GM23338 (cell line): ENCODE measurements at regions not wholly inside any gene's neighbourhood (a gene's known extent, or its start where the extent isn't known, plus 50 kb on each side); places are given as distances from the start of the nearest gene placed in this dataset.

Source experiments
- ATAC-seq: fragments of 200-7000 bp; cut with Tn5 transposase; 3 replicates; pipeline ENCODE4 v1.9.1; 2020
- DNase-seq: peaks from one replicate; pipeline ENCODE4 v3.0.0-alpha.2; 2015; ENCODE audit warnings: low spot score
- H2AFZ ChIP-seq: fragments of 200-600 bp; sonication (generic); 2 replicates; pipeline ENCODE4 v1.8.0; 2016; ENCODE audit warnings: antibody characterized with exemption, mild to moderate bottlenecking, moderate library complexity
- H3F3A ChIP-seq: fragments of 200-600 bp; sonication (generic); replicated peaks from 2 replicates; pipeline ENCODE4 v1.8.0; 2017; ENCODE audit warnings: antibody characterized with exemption, mixed run types, low read depth
- H3K27ac ChIP-seq: fragments of 200-600 bp; sonication (generic); 2 replicates; pipeline ENCODE4 v1.6.1; 2016; ENCODE audit warnings: low read depth
- H3K27me3 ChIP-seq: fragments of 200-600 bp; sonication (generic); 2 replicates; pipeline ENCODE4 v1.8.0; 2016; ENCODE audit warnings: mild to moderate bottlenecking, mixed run types, moderate library complexity; ENCODE audit not compliant: insufficient read depth
- H3K36me3 ChIP-seq: fragments of 200-600 bp; sonication (generic); 2 replicates; pipeline ENCODE4 v1.8.0; 2016; ENCODE audit warnings: mild to moderate bottlenecking; ENCODE audit not compliant: insufficient read depth
- H3K4me1 ChIP-seq: fragments of 200-600 bp; sonication (generic); 2 replicates; pipeline ENCODE4 v1.8.0; 2016; ENCODE audit warnings: mild to moderate bottlenecking, moderate library complexity; ENCODE audit not compliant: insufficient read depth
- H3K4me2 ChIP-seq: fragments of 200-600 bp; sonication (generic); 2 replicates; pipeline ENCODE4 v1.7.1; 2017; ENCODE audit warnings: mixed run types
- H3K4me3 ChIP-seq: fragments of 200-600 bp; sonication (generic); 2 replicates; pipeline ENCODE4 v1.6.1; 2016; ENCODE audit warnings: mixed run types
- H3K79me2 ChIP-seq: fragments of 200-600 bp; sonication (generic); replicated peaks from 2 replicates; pipeline ENCODE4 v1.8.0; 2017; ENCODE audit warnings: mild to moderate bottlenecking; ENCODE audit not compliant: insufficient read depth
- H3K9me2 ChIP-seq: fragments of 200-600 bp; sonication (generic); 2 replicates; pipeline ENCODE4 v1.8.0; 2017; ENCODE audit not compliant: insufficient read depth
- H4K20me1 ChIP-seq: fragments of 200-600 bp; sonication (generic); replicated peaks from 2 replicates; pipeline ENCODE4 v1.8.0; 2017; ENCODE audit warnings: mild to moderate bottlenecking; ENCODE audit not compliant: insufficient read depth
- H3K27ac Mint-ChIP-seq: 2 replicates; pipeline ENCODE4 v1.8.0; 2020; ENCODE audit warnings: inconsistent platforms, mild to moderate bottlenecking, moderate library complexity, mixed read lengths
- H3K27me3 Mint-ChIP-seq: 3 replicates; pipeline ENCODE4 v1.8.0; 2022; ENCODE audit warnings: low read depth, mild to moderate bottlenecking, moderate library complexity, mixed read lengths, inconsistent platforms; ENCODE audit not compliant: insufficient read depth, poor library complexity
- H3K36me3 Mint-ChIP-seq: 3 replicates; pipeline ENCODE4 v1.8.0; 2021; ENCODE audit warnings: low read depth, mild to moderate bottlenecking, inconsistent platforms, moderate library complexity, mixed read lengths
- H3K4me1 Mint-ChIP-seq: 3 replicates; pipeline ENCODE4 v1.8.0; 2020; ENCODE audit warnings: mild to moderate bottlenecking, inconsistent platforms, mixed read lengths
- H3K4me3 Mint-ChIP-seq: 3 replicates; pipeline ENCODE4 v1.8.0; 2021; ENCODE audit warnings: moderate library complexity, mild to moderate bottlenecking, inconsistent platforms, mixed read lengths
- H3K9me3 Mint-ChIP-seq: 3 replicates; pipeline ENCODE4 v1.8.0; 2020; ENCODE audit warnings: moderate library complexity, mild to moderate bottlenecking, inconsistent platforms, mixed read lengths
- CREB1 ChIP-seq: fragments of 250-450 bp; sonication (Bioruptor Pico); IDR thresholded peaks from 2 replicates; pipeline ENCODE4 v1.5.0; 2020; ENCODE audit warnings: low read depth, mild to moderate bottlenecking, moderate library complexity
- EZH2 ChIP-seq: fragments of 200-600 bp; sonication (generic); IDR thresholded peaks from one replicate; pipeline ENCODE4 v1.8.0; 2017; ENCODE audit warnings: antibody characterized with exemption, mild to moderate bottlenecking, low read depth; ENCODE audit not compliant: unreplicated experiment
- EZH2phosphoT487 ChIP-seq: fragments of 200-600 bp; sonication (generic); IDR thresholded peaks from one replicate; pipeline ENCODE4 v1.8.1; 2018; ENCODE audit warnings: antibody characterized with exemption; ENCODE audit not compliant: unreplicated experiment
- JUNB ChIP-seq: IDR thresholded peaks from one replicate; pipeline ENCODE4 v1.6.1; 2016; ENCODE audit warnings: antibody characterized with exemption; ENCODE audit not compliant: unreplicated experiment
- NANOG ChIP-seq: IDR thresholded peaks from 2 replicates; pipeline ENCODE4 v1.6.1; 2016; ENCODE audit warnings: antibody characterized with exemption, borderline replicate concordance
- POLR2AphosphoS5 ChIP-seq: IDR thresholded peaks from 2 replicates; pipeline ENCODE4 v1.6.1; 2016; ENCODE audit warnings: antibody characterized with exemption, low read depth
- STAT1 ChIP-seq: IDR thresholded peaks from one replicate; pipeline ENCODE4 v1.6.1; 2016; ENCODE audit warnings: antibody characterized with exemption; ENCODE audit not compliant: unreplicated experiment
- ZNF114 ChIP-seq: fragments of 250-450 bp; sonication (Bioruptor Pico); IDR thresholded peaks from 2 replicates; pipeline ENCODE4 v1.5.0; 2020; ENCODE audit warnings: mild to moderate bottlenecking, moderate library complexity
- ZNF331 ChIP-seq: fragments of 250-450 bp; sonication (Bioruptor Pico); IDR thresholded peaks from 2 replicates; pipeline ENCODE4 v1.5.0; 2020; ENCODE audit warnings: low read depth, mild to moderate bottlenecking, moderate library complexity
- TF ChIP-seq, protein P1 (sequence below): IDR thresholded peaks from 2 replicates; pipeline ENCODE4 v1.6.1; 2016; ENCODE audit warnings: antibody characterized with exemption
- TF ChIP-seq, protein P2 (sequence below): fragments of 250-450 bp; sonication (Bioruptor Pico); IDR thresholded peaks from 2 replicates; pipeline ENCODE4 v1.5.0; 2020; ENCODE audit warnings: mild to moderate bottlenecking, moderate library complexity
- TF ChIP-seq, protein P3 (sequence below): IDR thresholded peaks from one replicate; pipeline ENCODE4 v1.6.1; 2018; ENCODE audit warnings: antibody characterized with exemption; ENCODE audit not compliant: unreplicated experiment
- TF ChIP-seq, protein P4 (sequence below), 2 experiments: fragments of 200-600 bp in 1 of 2; sonication (generic) in 1 of 2; conservative IDR thresholded peaks; 2 replicates each; pipeline versions ENCODE4 v1.5.1 to v1.6.1; 2016 to 2017; ENCODE audit warnings: antibody characterized with exemption in 2 of 2, low read depth in 2 of 2, mild to moderate bottlenecking in 2 of 2, moderate library complexity in 1 of 2

DNA sequence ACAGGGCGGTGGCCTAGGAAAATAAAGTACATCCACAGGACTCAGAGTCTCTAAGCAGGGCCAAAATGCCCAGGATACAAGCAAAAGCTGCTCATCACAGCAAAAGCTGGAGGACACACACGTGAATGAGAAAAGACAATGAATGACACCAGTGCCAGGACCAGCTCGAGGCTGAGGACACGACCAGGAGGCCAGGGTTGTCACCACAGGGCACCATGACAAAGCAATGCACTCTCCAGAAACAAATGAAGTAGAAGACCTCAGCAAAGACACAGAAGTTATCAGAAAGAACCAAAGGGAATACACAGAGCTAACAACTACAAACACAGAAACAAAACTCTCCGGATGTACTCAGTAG, 92.1 kb downstream of the FOXL3 start:
- Histone ChIP-seq H3K27ac (no peak overlapping the region), H3K27me3 (no peaks in the 10 kb centered on the region), H3K9me2 (no peaks in the 10 kb centered on the region), H4K20me1 (no peaks in the 10 kb centered on the region), H3K4me3 (no peak overlapping the region), H2AFZ (no peak overlapping the region), H3F3A (no peaks in the 10 kb centered on the region), H3K4me1 (no peaks in the 10 kb centered on the region), H3K79me2 (no peaks in the 10 kb centered on the region), H3K36me3 (no peaks in the 10 kb centered on the region), H3K4me2 (no peak overlapping the region)
- Mint-ChIP-seq H3K4me3 (no peak overlapping the region), H3K27ac (no peak overlapping the region), H3K4me1 (peaks cover 4% of the 10 kb centered on the region; the same call in 2 of the 3 replicates), H3K36me3 (peaks cover 3% of the 10 kb centered on the region; the same call in 1 of the 3 replicates), H3K27me3 (peaks cover 8% of the 10 kb centered on the region), H3K9me3 (peaks cover 30% of the 10 kb centered on the region)
- TF ChIP-seq ZNF331 (CRISPR knock-in tag) (no peak), POLR2AphosphoS5 (no peak), EZH2phosphoT487 (no peak), STAT1 (no peak), NANOG (no peak), JUNB (no peak), ZNF114 (CRISPR knock-in tag) (no peak), EZH2 (no peak), CREB1 (CRISPR knock-in tag) (no peak)
- TF ChIP-seq, protein P1, sequence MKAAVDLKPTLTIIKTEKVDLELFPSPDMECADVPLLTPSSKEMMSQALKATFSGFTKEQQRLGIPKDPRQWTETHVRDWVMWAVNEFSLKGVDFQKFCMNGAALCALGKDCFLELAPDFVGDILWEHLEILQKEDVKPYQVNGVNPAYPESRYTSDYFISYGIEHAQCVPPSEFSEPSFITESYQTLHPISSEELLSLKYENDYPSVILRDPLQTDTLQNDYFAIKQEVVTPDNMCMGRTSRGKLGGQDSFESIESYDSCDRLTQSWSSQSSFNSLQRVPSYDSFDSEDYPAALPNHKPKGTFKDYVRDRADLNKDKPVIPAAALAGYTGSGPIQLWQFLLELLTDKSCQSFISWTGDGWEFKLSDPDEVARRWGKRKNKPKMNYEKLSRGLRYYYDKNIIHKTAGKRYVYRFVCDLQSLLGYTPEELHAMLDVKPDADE: no peak
- TF ChIP-seq, protein P2, sequence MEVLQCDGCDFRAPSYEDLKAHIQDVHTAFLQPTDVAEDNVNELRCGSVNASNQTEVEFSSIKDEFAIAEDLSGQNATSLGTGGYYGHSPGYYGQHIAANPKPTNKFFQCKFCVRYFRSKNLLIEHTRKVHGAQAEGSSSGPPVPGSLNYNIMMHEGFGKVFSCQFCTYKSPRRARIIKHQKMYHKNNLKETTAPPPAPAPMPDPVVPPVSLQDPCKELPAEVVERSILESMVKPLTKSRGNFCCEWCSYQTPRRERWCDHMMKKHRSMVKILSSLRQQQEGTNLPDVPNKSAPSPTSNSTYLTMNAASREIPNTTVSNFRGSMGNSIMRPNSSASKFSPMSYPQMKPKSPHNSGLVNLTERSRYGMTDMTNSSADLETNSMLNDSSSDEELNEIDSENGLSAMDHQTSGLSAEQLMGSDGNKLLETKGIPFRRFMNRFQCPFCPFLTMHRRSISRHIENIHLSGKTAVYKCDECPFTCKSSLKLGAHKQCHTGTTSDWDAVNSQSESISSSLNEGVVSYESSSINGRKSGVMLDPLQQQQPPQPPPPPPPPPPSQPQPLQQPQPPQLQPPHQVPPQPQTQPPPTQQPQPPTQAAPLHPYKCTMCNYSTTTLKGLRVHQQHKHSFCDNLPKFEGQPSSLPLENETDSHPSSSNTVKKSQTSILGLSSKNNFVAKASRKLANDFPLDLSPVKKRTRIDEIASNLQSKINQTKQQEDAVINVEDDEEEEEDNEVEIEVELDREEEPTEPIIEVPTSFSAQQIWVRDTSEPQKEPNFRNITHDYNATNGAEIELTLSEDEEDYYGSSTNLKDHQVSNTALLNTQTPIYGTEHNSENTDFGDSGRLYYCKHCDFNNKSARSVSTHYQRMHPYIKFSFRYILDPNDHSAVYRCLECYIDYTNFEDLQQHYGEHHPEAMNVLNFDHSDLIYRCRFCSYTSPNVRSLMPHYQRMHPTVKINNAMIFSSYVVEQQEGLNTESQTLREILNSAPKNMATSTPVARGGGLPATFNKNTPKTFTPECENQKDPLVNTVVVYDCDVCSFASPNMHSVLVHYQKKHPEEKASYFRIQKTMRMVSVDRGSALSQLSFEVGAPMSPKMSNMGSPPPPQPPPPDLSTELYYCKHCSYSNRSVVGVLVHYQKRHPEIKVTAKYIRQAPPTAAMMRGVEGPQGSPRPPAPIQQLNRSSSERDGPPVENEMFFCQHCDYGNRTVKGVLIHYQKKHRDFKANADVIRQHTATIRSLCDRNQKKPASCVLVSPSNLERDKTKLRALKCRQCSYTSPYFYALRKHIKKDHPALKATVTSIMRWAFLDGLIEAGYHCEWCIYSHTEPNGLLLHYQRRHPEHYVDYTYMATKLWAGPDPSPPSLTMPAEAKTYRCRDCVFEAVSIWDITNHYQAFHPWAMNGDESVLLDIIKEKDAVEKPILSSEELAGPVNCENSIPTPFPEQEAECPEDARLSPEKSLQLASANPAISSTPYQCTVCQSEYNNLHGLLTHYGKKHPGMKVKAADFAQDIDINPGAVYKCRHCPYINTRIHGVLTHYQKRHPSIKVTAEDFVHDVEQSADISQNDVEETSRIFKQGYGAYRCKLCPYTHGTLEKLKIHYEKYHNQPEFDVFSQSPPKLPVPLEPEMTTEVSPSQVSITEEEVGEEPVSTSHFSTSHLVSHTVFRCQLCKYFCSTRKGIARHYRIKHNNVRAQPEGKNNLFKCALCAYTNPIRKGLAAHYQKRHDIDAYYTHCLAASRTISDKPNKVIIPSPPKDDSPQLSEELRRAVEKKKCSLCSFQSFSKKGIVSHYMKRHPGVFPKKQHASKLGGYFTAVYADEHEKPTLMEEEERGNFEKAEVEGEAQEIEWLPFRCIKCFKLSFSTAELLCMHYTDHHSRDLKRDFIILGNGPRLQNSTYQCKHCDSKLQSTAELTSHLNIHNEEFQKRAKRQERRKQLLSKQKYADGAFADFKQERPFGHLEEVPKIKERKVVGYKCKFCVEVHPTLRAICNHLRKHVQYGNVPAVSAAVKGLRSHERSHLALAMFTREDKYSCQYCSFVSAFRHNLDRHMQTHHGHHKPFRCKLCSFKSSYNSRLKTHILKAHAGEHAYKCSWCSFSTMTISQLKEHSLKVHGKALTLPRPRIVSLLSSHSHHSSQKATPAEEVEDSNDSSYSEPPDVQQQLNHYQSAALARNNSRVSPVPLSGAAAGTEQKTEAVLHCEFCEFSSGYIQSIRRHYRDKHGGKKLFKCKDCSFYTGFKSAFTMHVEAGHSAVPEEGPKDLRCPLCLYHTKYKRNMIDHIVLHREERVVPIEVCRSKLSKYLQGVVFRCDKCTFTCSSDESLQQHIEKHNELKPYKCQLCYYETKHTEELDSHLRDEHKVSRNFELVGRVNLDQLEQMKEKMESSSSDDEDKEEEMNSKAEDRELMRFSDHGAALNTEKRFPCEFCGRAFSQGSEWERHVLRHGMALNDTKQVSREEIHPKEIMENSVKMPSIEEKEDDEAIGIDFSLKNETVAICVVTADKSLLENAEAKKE (CRISPR knock-in tag): no peak
- TF ChIP-seq, protein P3, sequence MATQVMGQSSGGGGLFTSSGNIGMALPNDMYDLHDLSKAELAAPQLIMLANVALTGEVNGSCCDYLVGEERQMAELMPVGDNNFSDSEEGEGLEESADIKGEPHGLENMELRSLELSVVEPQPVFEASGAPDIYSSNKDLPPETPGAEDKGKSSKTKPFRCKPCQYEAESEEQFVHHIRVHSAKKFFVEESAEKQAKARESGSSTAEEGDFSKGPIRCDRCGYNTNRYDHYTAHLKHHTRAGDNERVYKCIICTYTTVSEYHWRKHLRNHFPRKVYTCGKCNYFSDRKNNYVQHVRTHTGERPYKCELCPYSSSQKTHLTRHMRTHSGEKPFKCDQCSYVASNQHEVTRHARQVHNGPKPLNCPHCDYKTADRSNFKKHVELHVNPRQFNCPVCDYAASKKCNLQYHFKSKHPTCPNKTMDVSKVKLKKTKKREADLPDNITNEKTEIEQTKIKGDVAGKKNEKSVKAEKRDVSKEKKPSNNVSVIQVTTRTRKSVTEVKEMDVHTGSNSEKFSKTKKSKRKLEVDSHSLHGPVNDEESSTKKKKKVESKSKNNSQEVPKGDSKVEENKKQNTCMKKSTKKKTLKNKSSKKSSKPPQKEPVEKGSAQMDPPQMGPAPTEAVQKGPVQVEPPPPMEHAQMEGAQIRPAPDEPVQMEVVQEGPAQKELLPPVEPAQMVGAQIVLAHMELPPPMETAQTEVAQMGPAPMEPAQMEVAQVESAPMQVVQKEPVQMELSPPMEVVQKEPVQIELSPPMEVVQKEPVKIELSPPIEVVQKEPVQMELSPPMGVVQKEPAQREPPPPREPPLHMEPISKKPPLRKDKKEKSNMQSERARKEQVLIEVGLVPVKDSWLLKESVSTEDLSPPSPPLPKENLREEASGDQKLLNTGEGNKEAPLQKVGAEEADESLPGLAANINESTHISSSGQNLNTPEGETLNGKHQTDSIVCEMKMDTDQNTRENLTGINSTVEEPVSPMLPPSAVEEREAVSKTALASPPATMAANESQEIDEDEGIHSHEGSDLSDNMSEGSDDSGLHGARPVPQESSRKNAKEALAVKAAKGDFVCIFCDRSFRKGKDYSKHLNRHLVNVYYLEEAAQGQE: no peak
- TF ChIP-seq, protein P4, sequence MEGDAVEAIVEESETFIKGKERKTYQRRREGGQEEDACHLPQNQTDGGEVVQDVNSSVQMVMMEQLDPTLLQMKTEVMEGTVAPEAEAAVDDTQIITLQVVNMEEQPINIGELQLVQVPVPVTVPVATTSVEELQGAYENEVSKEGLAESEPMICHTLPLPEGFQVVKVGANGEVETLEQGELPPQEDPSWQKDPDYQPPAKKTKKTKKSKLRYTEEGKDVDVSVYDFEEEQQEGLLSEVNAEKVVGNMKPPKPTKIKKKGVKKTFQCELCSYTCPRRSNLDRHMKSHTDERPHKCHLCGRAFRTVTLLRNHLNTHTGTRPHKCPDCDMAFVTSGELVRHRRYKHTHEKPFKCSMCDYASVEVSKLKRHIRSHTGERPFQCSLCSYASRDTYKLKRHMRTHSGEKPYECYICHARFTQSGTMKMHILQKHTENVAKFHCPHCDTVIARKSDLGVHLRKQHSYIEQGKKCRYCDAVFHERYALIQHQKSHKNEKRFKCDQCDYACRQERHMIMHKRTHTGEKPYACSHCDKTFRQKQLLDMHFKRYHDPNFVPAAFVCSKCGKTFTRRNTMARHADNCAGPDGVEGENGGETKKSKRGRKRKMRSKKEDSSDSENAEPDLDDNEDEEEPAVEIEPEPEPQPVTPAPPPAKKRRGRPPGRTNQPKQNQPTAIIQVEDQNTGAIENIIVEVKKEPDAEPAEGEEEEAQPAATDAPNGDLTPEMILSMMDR (conservative IDR thresholded peaks at IDR 0.05; ENCODE audit: low read depth in 2 of 2): no peak
- DNase-seq (no peak), ATAC-seq (no peak)
